ENCODE measurements at regions not wholly inside any gene's neighbourhood (a gene's known extent, or its start where the extent isn't known, plus 50 kb on each side); places are given as distances from the start of the nearest gene placed in this dataset.

DNA sequence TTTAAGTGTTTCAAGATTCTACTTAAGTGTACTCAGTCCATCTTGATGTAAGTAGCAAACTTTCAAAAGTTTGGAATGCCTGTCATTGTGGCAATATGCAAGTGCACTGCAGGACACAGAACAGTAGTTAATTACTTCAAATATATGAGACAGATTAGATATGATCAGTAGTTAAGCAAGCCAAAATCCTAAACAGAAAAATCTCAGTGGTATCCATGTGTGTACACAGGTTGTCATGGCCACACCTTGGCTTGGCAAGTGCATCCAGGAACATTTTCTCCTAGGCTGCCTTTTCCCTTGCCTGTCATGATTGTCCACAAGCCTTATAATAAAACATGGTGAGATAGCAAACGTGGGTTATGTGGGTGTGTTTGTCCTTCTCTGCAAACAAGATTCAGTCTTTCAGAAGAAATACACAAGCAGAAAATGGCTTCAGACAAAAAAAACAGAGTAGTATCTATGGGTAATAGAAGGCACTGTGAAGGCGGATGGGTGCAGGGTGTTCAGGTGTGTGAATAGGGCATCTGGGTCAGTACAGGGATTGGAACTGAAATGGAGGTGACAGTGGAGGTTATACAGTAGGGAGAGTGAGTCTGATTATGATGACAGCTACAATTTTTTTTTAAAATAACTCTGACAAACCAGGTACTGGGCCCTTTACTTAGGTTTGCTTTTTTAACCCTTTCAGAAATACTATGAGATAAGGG, 229.0 kb upstream of the LRIG1 start:
- TF ChIP-seq, protein P1, sequence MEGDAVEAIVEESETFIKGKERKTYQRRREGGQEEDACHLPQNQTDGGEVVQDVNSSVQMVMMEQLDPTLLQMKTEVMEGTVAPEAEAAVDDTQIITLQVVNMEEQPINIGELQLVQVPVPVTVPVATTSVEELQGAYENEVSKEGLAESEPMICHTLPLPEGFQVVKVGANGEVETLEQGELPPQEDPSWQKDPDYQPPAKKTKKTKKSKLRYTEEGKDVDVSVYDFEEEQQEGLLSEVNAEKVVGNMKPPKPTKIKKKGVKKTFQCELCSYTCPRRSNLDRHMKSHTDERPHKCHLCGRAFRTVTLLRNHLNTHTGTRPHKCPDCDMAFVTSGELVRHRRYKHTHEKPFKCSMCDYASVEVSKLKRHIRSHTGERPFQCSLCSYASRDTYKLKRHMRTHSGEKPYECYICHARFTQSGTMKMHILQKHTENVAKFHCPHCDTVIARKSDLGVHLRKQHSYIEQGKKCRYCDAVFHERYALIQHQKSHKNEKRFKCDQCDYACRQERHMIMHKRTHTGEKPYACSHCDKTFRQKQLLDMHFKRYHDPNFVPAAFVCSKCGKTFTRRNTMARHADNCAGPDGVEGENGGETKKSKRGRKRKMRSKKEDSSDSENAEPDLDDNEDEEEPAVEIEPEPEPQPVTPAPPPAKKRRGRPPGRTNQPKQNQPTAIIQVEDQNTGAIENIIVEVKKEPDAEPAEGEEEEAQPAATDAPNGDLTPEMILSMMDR (IDR thresholded peaks at IDR 0.05), result no peak
- TF ChIP-seq POLR2A (IDR thresholded peaks at IDR 0.05) (no peak), EP300 (IDR thresholded peaks at IDR 0.05) (no peak)
